HG03196 (cell line): ENCODE measurements at regions not wholly inside any gene's neighbourhood (a gene's known extent, or its start where the extent isn't known, plus 50 kb on each side); places are given as distances from the start of the nearest gene placed in this dataset.
"Not testable (repeated sequence)": the region's sequence is repeated elsewhere in the genome, so short reads cannot be mapped to it uniquely, and the experiment has no call there.

ENCODE experiments used
- ATAC-seq: cut with Tn5 transposase; IDR thresholded peaks from one replicate; pipeline ENCODE4 v1.9.1; 2021; ENCODE audit not compliant: unreplicated experiment

- ATAC-seq, result no peak
Observed at GRCh38 chr7:120131096-120131839, 141.7 kb upstream of the KCND2 start.

- no peak for ATAC-seq
Observed at GRCh38 chr7:120138497-120138896, 134.5 kb upstream of the KCND2 start.

GRCh38 chr7:120156476-120156875, 116.5 kb upstream of the KCND2 start:
- ATAC-seq, result no peak

GRCh38 chr7:120160166-120160565, 112.8 kb upstream of the KCND2 start:
- ATAC-seq, result no peak

- no peak for ATAC-seq
Observed at GRCh38 chr7:120163449-120163848, 109.5 kb upstream of the KCND2 start.

- ATAC-seq, result no peak
Observed at GRCh38 chr7:120165227-120165626, 107.7 kb upstream of the KCND2 start.

- ATAC-seq, result no peak
Observed at GRCh38 chr7:120168066-120168465, 104.9 kb upstream of the KCND2 start.

- ATAC-seq, result no peak
Observed at GRCh38 chr7:120169996-120170783, 102.8 kb upstream of the KCND2 start.

GRCh38 chr7:120170834-120171233, 102.1 kb upstream of the KCND2 start:
- no peak for ATAC-seq

- ATAC-seq, result no peak
Observed at GRCh38 chr7:120171406-120171805, 101.6 kb upstream of the KCND2 start.

- ATAC-seq, result no peak
Observed at GRCh38 chr7:120180221-120180620, 92.8 kb upstream of the KCND2 start.

GRCh38 chr7:120181499-120181898, 91.5 kb upstream of the KCND2 start:
- ATAC-seq, result no peak

GRCh38 chr7:120184866-120185265, 88.1 kb upstream of the KCND2 start:
- ATAC-seq, result no peak

- no peak for ATAC-seq
Observed at GRCh38 chr7:120185940-120186682, 86.9 kb upstream of the KCND2 start.

- ATAC-seq, result no peak
Observed at GRCh38 chr7:120186688-120187087, 86.3 kb upstream of the KCND2 start.

GRCh38 chr7:120189623-120190022, 83.4 kb upstream of the KCND2 start:
- ATAC-seq, result no peak

- ATAC-seq, result no peak
Observed at GRCh38 chr7:120190109-120190508, 82.9 kb upstream of the KCND2 start.

- ATAC-seq, result no peak
Observed at GRCh38 chr7:120190566-120190965, 82.4 kb upstream of the KCND2 start.

GRCh38 chr7:120191423-120191822, 81.6 kb upstream of the KCND2 start:
- ATAC-seq, result not testable (repeated sequence)

GRCh38 chr7:120201290-120201689, 71.7 kb upstream of the KCND2 start:
- no peak for ATAC-seq

GRCh38 chr7:120205101-120205500, 67.9 kb upstream of the KCND2 start:
- no peak for ATAC-seq

- no peak for ATAC-seq
Observed at GRCh38 chr7:120207037-120207436, 65.9 kb upstream of the KCND2 start.
